Esophagus muscularis mucosa (tissue), 3 donors: ENCODE measurements at regions not wholly inside any gene's neighbourhood (a gene's known extent, or its start where the extent isn't known, plus 50 kb on each side); places are given as distances from the start of the nearest gene placed in this dataset.

Experiments
- POLR2AphosphoS5 ChIP-seq, 2 donors: sonication (generic); formaldehyde crosslinking; IDR thresholded peaks; one replicate each; pipeline ENCODE4 v1.6.1; 2017; ENCODE audit warnings: antibody characterized with exemption in 2 of 2
- TF ChIP-seq, protein P1 (sequence below), 3 experiments: fragments of 200-600 bp in 2 of 3; fragments of 450-650 bp in 1 of 3; sonication (generic) in 2 of 3; IDR thresholded peaks; one replicate each; pipeline ENCODE4 v1.5.1; 2017 to 2019; ENCODE audit warnings: antibody characterized with exemption in 3 of 3, mild to moderate bottlenecking in 2 of 3, moderate library complexity in 1 of 3

DNA sequence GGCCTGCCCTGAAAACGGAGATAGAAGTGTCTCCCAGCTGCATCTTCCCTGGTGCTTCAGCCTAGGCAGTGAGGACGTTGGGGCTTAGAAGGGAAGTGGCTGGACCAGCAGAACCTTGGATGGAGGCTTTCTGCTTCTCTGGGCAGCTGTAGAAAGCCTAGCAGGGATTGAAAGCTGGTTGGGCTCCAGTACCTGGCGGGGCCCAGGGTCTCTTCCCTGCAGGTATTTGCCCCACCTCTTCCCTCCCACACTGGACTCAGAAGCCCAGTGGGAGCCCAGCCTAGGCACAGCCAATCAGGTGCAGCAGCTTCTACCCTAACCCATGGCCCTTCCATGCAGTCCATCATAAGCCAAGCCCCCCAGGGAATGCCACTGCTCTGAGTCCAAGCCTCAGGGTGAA, 190.3 kb upstream of the IRX6 start:
- TF ChIP-seq POLR2AphosphoS5 (IDR thresholded peaks at IDR 0.05), result no peak
- TF ChIP-seq, protein P1, sequence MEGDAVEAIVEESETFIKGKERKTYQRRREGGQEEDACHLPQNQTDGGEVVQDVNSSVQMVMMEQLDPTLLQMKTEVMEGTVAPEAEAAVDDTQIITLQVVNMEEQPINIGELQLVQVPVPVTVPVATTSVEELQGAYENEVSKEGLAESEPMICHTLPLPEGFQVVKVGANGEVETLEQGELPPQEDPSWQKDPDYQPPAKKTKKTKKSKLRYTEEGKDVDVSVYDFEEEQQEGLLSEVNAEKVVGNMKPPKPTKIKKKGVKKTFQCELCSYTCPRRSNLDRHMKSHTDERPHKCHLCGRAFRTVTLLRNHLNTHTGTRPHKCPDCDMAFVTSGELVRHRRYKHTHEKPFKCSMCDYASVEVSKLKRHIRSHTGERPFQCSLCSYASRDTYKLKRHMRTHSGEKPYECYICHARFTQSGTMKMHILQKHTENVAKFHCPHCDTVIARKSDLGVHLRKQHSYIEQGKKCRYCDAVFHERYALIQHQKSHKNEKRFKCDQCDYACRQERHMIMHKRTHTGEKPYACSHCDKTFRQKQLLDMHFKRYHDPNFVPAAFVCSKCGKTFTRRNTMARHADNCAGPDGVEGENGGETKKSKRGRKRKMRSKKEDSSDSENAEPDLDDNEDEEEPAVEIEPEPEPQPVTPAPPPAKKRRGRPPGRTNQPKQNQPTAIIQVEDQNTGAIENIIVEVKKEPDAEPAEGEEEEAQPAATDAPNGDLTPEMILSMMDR (IDR thresholded peaks at IDR 0.05), result no peak
